Activated T-cell treated with anti-CD3 and anti-CD28 coated beads, Interleukin-2, amount 50 U/mL, for 24 hours (primary cell): ENCODE measurements at regions not wholly inside any gene's neighbourhood (a gene's known extent, or its start where the extent isn't known, plus 50 kb on each side); places are given as distances from the start of the nearest gene placed in this dataset.

Experiments
- DNase-seq: peaks from one replicate; pipeline ENCODE4 v3.0.0-alpha.2; 2020
- H3K27ac Mint-ChIP-seq: 2 replicates; pipeline ENCODE4 v1.8.0; 2020; ENCODE audit warnings: mild to moderate bottlenecking, mixed read lengths
- H3K27me3 Mint-ChIP-seq: 2 replicates; pipeline ENCODE4 v1.8.0; 2020; ENCODE audit warnings: mixed read lengths
- H3K36me3 Mint-ChIP-seq: 2 replicates; pipeline ENCODE4 v1.8.0; 2020; ENCODE audit warnings: low read depth, mixed read lengths
- H3K4me1 Mint-ChIP-seq: 2 replicates; pipeline ENCODE4 v1.8.0; 2020; ENCODE audit warnings: low read depth, mixed read lengths
- H3K4me3 Mint-ChIP-seq: 2 replicates; pipeline ENCODE4 v1.8.0; 2020; ENCODE audit warnings: mild to moderate bottlenecking, moderate library complexity, mixed read lengths
- H3K9me3 Mint-ChIP-seq: 2 replicates; pipeline ENCODE4 v1.8.0; 2020; ENCODE audit warnings: mixed read lengths

GRCh38 chr13:50071379-50071778 lies 56.1 kb downstream of the KCNRG start:
- Mint-ChIP-seq H3K4me1 (peaks cover 27% of the 10 kb centered on the region), H3K9me3 (no peaks in the 10 kb centered on the region), H3K27me3 (peaks cover 5% of the 10 kb centered on the region), H3K27ac (no peak overlapping the region), H3K36me3 (peaks cover 71% of the 10 kb centered on the region), H3K4me3 (no peak overlapping the region)
- no peak for DNase-seq

- no peak for DNase-seq
- Mint-ChIP-seq H3K9me3 (no peaks in the 10 kb centered on the region), H3K36me3 (peaks cover 63% of the 10 kb centered on the region), H3K4me3 (no peak overlapping the region), H3K27me3 (peaks cover 8% of the 10 kb centered on the region), H3K4me1 (peaks cover 33% of the 10 kb centered on the region), H3K27ac (no peak overlapping the region)
These were observed 57.4 kb downstream of the KCNRG start for GRCh38 chr13:50072676-50073075.

GRCh38 chr13:50073340-50073739 lies 58.1 kb downstream of the KCNRG start:
- Mint-ChIP-seq H3K4me3 (no peak overlapping the region), H3K4me1 (peaks cover 38% of the 10 kb centered on the region), H3K27ac (no peak overlapping the region), H3K9me3 (no peaks in the 10 kb centered on the region), H3K27me3 (peaks cover 12% of the 10 kb centered on the region), H3K36me3 (peaks cover 57% of the 10 kb centered on the region)
- no peak for DNase-seq

- no peak overlapping the region for H3K27ac Mint-ChIP-seq
- H3K4me3 Mint-ChIP-seq: no peak overlapping the region
- peaks cover 18% of the 10 kb centered on the region for H3K27me3 Mint-ChIP-seq
- H3K4me1 Mint-ChIP-seq: peaks cover 47% of the 10 kb centered on the region
- no peaks in the 10 kb centered on the region for H3K9me3 Mint-ChIP-seq
- no peak for DNase-seq
- H3K36me3 Mint-ChIP-seq: peaks cover 54% of the 10 kb centered on the region
These were observed 59.6 kb downstream of the KCNRG start for GRCh38 chr13:50074843-50075242.

GRCh38 chr13:50075619-50076097 lies 60.4 kb downstream of the KCNRG start:
- H3K27me3 Mint-ChIP-seq: peaks cover 21% of the 10 kb centered on the region
- H3K4me3 Mint-ChIP-seq: peak overlapping the region; percentile 42
- DNase-seq: no peak
- H3K9me3 Mint-ChIP-seq: no peaks in the 10 kb centered on the region
- H3K36me3 Mint-ChIP-seq: peaks cover 58% of the 10 kb centered on the region
- no peak overlapping the region for H3K27ac Mint-ChIP-seq
- H3K4me1 Mint-ChIP-seq: peaks cover 46% of the 10 kb centered on the region

- H3K27me3 Mint-ChIP-seq: peaks cover 21% of the 10 kb centered on the region
- peaks cover 56% of the 10 kb centered on the region for H3K36me3 Mint-ChIP-seq
- H3K27ac Mint-ChIP-seq: no peak overlapping the region
- no peak overlapping the region for H3K4me3 Mint-ChIP-seq
- no peak for DNase-seq
- H3K4me1 Mint-ChIP-seq: peaks cover 38% of the 10 kb centered on the region
- H3K9me3 Mint-ChIP-seq: no peaks in the 10 kb centered on the region
These were observed 62.2 kb downstream of the KCNRG start for GRCh38 chr13:50077431-50077830.

- Mint-ChIP-seq H3K27ac (peak overlapping the region; percentile 37), H3K4me1 (peaks cover 45% of the 10 kb centered on the region), H3K4me3 (peak overlapping the region; percentile 97), H3K9me3 (no peaks in the 10 kb centered on the region), H3K36me3 (peaks cover 57% of the 10 kb centered on the region), H3K27me3 (peaks cover 21% of the 10 kb centered on the region)
- DNase-seq: no peak
These were observed 63.1 kb downstream of the KCNRG start for GRCh38 chr13:50078231-50078894.

GRCh38 chr13:50078895-50079654 lies 63.8 kb downstream of the KCNRG start:
- Mint-ChIP-seq H3K4me3 (peak overlapping the region; percentile 97), H3K27ac (peak overlapping the region; percentile 37), H3K4me1 (peaks cover 46% of the 10 kb centered on the region), H3K36me3 (peaks cover 58% of the 10 kb centered on the region), H3K9me3 (no peaks in the 10 kb centered on the region), H3K27me3 (peaks cover 21% of the 10 kb centered on the region)
- no peak for DNase-seq

GRCh38 chr13:50079655-50080202 lies 64.5 kb downstream of the KCNRG start:
- H3K4me1 Mint-ChIP-seq: peaks cover 49% of the 10 kb centered on the region
- H3K9me3 Mint-ChIP-seq: no peaks in the 10 kb centered on the region
- H3K27me3 Mint-ChIP-seq: peaks cover 21% of the 10 kb centered on the region
- peak overlapping the region; percentile 99 for H3K27ac Mint-ChIP-seq
- DNase-seq: no peak
- peak overlapping the region; percentile 97 for H3K4me3 Mint-ChIP-seq
- peaks cover 58% of the 10 kb centered on the region for H3K36me3 Mint-ChIP-seq

- DNase-seq: peak; percentile 58
- Mint-ChIP-seq H3K27me3 (peaks cover 21% of the 10 kb centered on the region), H3K27ac (peak overlapping the region; percentile 99), H3K4me1 (peaks cover 53% of the 10 kb centered on the region), H3K9me3 (no peaks in the 10 kb centered on the region), H3K4me3 (peak overlapping the region; percentile 97), H3K36me3 (peaks cover 59% of the 10 kb centered on the region)
These were observed 65.1 kb downstream of the KCNRG start for GRCh38 chr13:50080203-50080910.

GRCh38 chr13:50080911-50081678 lies 65.9 kb downstream of the KCNRG start:
- peaks cover 15% of the 10 kb centered on the region for H3K27me3 Mint-ChIP-seq
- peak overlapping the region; percentile 99 for H3K27ac Mint-ChIP-seq
- peak; percentile 73 for DNase-seq
- H3K9me3 Mint-ChIP-seq: no peaks in the 10 kb centered on the region
- H3K4me1 Mint-ChIP-seq: peaks cover 49% of the 10 kb centered on the region
- H3K36me3 Mint-ChIP-seq: peaks cover 55% of the 10 kb centered on the region
- H3K4me3 Mint-ChIP-seq: peak overlapping the region; percentile 97

- H3K4me1 Mint-ChIP-seq: peaks cover 51% of the 10 kb centered on the region
- peak overlapping the region; percentile 99 for H3K27ac Mint-ChIP-seq
- H3K4me3 Mint-ChIP-seq: peak overlapping the region; percentile 97
- H3K27me3 Mint-ChIP-seq: peaks cover 12% of the 10 kb centered on the region
- peak; percentile 99 for DNase-seq
- no peaks in the 10 kb centered on the region for H3K9me3 Mint-ChIP-seq
- peaks cover 56% of the 10 kb centered on the region for H3K36me3 Mint-ChIP-seq
These were observed 66.6 kb downstream of the KCNRG start for GRCh38 chr13:50081679-50082425.
